ENCODE measurements at regions not wholly inside any gene's neighbourhood (a gene's known extent, or its start where the extent isn't known, plus 50 kb on each side); places are given as distances from the start of the nearest gene placed in this dataset.

DNA sequence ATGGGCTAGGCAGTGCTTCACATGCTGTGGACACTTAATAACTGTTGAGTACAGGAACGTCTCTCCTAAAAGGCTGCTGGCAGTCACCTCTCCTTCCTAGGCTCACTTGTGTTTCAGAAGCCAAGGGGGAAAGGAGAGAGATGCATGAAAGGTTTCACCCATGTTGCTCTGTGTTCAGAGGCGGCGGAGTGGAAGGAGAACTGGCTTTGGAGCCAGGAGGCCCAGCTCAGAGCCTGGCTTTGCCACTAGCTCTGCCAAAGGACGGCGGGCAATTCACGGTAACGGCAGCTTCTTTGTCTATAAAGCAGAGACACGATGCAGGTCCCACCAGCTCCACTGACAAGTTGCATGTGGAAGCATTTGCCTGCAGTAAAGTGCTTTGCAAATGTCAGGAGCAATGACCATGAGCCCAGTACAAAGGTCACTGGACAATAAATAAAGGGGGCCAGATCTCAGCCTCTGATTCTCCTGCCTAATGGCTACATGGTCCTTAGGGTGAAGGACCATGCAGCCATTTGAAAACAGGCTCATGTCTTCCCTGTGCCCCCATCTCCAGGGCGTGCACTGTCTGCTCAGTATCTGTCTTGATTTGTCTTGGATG lies 171.7 kb upstream of the TLE3 start (continued):
- TF ChIP-seq, protein P1, sequence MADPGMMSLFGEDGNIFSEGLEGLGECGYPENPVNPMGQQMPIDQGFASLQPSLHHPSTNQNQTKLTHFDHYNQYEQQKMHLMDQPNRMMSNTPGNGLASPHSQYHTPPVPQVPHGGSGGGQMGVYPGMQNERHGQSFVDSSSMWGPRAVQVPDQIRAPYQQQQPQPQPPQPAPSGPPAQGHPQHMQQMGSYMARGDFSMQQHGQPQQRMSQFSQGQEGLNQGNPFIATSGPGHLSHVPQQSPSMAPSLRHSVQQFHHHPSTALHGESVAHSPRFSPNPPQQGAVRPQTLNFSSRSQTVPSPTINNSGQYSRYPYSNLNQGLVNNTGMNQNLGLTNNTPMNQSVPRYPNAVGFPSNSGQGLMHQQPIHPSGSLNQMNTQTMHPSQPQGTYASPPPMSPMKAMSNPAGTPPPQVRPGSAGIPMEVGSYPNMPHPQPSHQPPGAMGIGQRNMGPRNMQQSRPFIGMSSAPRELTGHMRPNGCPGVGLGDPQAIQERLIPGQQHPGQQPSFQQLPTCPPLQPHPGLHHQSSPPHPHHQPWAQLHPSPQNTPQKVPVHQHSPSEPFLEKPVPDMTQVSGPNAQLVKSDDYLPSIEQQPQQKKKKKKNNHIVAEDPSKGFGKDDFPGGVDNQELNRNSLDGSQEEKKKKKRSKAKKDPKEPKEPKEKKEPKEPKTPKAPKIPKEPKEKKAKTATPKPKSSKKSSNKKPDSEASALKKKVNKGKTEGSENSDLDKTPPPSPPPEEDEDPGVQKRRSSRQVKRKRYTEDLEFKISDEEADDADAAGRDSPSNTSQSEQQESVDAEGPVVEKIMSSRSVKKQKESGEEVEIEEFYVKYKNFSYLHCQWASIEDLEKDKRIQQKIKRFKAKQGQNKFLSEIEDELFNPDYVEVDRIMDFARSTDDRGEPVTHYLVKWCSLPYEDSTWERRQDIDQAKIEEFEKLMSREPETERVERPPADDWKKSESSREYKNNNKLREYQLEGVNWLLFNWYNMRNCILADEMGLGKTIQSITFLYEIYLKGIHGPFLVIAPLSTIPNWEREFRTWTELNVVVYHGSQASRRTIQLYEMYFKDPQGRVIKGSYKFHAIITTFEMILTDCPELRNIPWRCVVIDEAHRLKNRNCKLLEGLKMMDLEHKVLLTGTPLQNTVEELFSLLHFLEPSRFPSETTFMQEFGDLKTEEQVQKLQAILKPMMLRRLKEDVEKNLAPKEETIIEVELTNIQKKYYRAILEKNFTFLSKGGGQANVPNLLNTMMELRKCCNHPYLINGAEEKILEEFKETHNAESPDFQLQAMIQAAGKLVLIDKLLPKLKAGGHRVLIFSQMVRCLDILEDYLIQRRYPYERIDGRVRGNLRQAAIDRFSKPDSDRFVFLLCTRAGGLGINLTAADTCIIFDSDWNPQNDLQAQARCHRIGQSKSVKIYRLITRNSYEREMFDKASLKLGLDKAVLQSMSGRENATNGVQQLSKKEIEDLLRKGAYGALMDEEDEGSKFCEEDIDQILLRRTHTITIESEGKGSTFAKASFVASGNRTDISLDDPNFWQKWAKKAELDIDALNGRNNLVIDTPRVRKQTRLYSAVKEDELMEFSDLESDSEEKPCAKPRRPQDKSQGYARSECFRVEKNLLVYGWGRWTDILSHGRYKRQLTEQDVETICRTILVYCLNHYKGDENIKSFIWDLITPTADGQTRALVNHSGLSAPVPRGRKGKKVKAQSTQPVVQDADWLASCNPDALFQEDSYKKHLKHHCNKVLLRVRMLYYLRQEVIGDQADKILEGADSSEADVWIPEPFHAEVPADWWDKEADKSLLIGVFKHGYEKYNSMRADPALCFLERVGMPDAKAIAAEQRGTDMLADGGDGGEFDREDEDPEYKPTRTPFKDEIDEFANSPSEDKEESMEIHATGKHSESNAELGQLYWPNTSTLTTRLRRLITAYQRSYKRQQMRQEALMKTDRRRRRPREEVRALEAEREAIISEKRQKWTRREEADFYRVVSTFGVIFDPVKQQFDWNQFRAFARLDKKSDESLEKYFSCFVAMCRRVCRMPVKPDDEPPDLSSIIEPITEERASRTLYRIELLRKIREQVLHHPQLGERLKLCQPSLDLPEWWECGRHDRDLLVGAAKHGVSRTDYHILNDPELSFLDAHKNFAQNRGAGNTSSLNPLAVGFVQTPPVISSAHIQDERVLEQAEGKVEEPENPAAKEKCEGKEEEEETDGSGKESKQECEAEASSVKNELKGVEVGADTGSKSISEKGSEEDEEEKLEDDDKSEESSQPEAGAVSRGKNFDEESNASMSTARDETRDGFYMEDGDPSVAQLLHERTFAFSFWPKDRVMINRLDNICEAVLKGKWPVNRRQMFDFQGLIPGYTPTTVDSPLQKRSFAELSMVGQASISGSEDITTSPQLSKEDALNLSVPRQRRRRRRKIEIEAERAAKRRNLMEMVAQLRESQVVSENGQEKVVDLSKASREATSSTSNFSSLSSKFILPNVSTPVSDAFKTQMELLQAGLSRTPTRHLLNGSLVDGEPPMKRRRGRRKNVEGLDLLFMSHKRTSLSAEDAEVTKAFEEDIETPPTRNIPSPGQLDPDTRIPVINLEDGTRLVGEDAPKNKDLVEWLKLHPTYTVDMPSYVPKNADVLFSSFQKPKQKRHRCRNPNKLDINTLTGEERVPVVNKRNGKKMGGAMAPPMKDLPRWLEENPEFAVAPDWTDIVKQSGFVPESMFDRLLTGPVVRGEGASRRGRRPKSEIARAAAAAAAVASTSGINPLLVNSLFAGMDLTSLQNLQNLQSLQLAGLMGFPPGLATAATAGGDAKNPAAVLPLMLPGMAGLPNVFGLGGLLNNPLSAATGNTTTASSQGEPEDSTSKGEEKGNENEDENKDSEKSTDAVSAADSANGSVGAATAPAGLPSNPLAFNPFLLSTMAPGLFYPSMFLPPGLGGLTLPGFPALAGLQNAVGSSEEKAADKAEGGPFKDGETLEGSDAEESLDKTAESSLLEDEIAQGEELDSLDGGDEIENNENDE (IDR thresholded peaks at IDR 0.05; ENCODE audit: insufficient replicate concordance, low read length) = no peak
- no peak for TF ChIP-seq TBP (IDR thresholded peaks at IDR 0.05; ENCODE audit: low read depth, low read length)

Data from H1 (cell line).